ENCODE measurements at regions not wholly inside any gene's neighbourhood (a gene's known extent, or its start where the extent isn't known, plus 50 kb on each side); places are given as distances from the start of the nearest gene placed in this dataset.

DNA sequence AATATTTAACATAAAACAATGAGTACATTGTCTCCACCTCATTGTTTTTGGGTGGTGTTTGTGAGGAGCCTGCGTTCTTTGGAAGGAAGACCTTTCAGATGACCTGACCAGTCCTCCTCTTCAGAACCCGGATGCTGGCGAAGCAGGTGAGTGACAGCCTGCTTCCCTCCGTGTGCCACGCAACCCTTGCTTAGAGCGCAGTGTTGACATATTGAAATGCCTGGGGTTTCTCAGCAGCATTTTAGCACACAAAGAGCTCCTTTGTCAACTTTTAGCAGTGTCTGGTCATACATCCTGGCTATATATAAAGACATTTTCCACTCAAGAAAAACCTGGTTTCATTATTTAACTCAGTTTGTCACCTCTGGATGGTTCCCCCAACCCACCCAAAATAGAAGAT, 335.7 kb upstream of the POU3F3 start:
- Histone ChIP-seq H3K27me3 (no peaks in the 10 kb centered on the region), H3K4me3 (no peak overlapping the region), H3K27ac (no peak overlapping the region), H3K9me3 (peaks cover 0 to 3% (median 0%) of the 10 kb centered on the region in 4 donors), H3K36me3 (no peaks in the 10 kb centered on the region), H3K4me1 (no peaks in the 10 kb centered on the region)
- DNase-seq (no peak), ATAC-seq (ENCODE audit: low FRiP score in 2 of 2) (no peak)
- WGBS, 2 donors: 82 to 89% methylated on average over 6 of the region's 6 CpGs
- TF ChIP-seq, protein P1, sequence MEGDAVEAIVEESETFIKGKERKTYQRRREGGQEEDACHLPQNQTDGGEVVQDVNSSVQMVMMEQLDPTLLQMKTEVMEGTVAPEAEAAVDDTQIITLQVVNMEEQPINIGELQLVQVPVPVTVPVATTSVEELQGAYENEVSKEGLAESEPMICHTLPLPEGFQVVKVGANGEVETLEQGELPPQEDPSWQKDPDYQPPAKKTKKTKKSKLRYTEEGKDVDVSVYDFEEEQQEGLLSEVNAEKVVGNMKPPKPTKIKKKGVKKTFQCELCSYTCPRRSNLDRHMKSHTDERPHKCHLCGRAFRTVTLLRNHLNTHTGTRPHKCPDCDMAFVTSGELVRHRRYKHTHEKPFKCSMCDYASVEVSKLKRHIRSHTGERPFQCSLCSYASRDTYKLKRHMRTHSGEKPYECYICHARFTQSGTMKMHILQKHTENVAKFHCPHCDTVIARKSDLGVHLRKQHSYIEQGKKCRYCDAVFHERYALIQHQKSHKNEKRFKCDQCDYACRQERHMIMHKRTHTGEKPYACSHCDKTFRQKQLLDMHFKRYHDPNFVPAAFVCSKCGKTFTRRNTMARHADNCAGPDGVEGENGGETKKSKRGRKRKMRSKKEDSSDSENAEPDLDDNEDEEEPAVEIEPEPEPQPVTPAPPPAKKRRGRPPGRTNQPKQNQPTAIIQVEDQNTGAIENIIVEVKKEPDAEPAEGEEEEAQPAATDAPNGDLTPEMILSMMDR (IDR thresholded peaks at IDR 0.05): no peak
- TF ChIP-seq POLR2AphosphoS5 (IDR thresholded peaks at IDR 0.05): no peak
- TF ChIP-seq POLR2A (IDR thresholded peaks at IDR 0.05): no peak
- no peak for TF ChIP-seq EP300 (IDR thresholded peaks at IDR 0.05)

DNA sequence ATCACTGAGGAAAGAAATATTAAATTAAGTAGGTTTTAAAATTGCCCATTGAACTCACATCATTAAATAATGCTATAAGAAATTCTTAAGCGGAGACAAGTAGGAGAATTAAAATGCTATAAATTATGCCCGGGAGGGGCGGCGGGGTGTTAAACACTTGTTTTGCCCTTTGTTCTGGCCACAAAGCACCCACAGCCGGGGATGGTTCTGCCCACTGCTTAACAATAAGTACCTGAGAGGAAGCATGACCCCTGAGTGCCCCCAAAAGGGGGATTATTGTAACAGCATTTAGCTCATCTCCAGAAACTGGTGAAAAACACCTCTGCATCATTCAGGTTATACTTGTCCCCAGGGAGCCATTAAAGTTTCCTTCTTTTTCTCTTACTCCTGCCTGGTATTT, 332.7 kb upstream of the POU3F3 start:
- no peak for TF ChIP-seq POLR2AphosphoS5 (IDR thresholded peaks at IDR 0.05)
- no peak for TF ChIP-seq EP300 (IDR thresholded peaks at IDR 0.05)
- TF ChIP-seq, protein P1 (IDR thresholded peaks at IDR 0.05): no peak
- TF ChIP-seq POLR2A (IDR thresholded peaks at IDR 0.05): no peak
- no peak overlapping the region for H3K4me3 ChIP-seq
- no peak for DNase-seq
- H3K27me3 ChIP-seq: no peaks in the 10 kb centered on the region
- ATAC-seq (ENCODE audit: low FRiP score in 2 of 2): no peak
- no peak overlapping the region for H3K27ac ChIP-seq
- H3K9me3 ChIP-seq: peaks cover 0 to 3% (median 0%) of the 10 kb centered on the region in 4 donors
- no peaks in the 10 kb centered on the region for H3K4me1 ChIP-seq
- 39 to 55% methylated on average over 5 of the region's 5 CpGs for WGBS, 2 donors
- H3K36me3 ChIP-seq: no peaks in the 10 kb centered on the region

DNA sequence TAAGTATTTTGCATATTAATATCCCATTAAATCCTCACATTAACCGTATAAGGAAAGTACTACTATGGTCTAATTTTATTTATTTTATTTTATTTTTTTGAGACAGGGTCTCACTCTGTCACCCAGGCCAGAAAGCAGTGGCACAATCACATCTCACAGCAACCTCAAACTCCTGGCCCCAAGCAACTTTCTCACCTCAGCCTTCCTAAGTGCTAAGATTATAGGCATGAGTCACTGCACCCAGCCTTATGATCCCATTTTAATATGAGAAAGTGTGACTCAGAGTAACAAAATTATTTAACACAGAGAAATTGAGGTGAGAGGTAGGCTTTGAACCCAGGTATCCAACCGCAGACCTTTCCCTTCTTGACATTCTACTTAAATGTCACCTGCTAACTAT, 330.0 kb upstream of the POU3F3 start:
- Histone ChIP-seq H3K4me1 (no peaks in the 10 kb centered on the region), H3K27me3 (no peaks in the 10 kb centered on the region), H3K4me3 (no peak overlapping the region), H3K27ac (no peak overlapping the region), H3K36me3 (no peaks in the 10 kb centered on the region), H3K9me3 (peaks cover 0 to 3% (median 0%) of the 10 kb centered on the region in 4 donors)
- WGBS, 2 donors: 88 to 90% methylated on average over 2 of the region's 2 CpGs
- DNase-seq: no peak
- ATAC-seq (ENCODE audit: low FRiP score in 2 of 2): no peak
- no peak for TF ChIP-seq POLR2A (IDR thresholded peaks at IDR 0.05)
- no peak for TF ChIP-seq EP300 (IDR thresholded peaks at IDR 0.05)
- TF ChIP-seq, protein P1 (IDR thresholded peaks at IDR 0.05): no peak
- no peak for TF ChIP-seq POLR2AphosphoS5 (IDR thresholded peaks at IDR 0.05)

DNA sequence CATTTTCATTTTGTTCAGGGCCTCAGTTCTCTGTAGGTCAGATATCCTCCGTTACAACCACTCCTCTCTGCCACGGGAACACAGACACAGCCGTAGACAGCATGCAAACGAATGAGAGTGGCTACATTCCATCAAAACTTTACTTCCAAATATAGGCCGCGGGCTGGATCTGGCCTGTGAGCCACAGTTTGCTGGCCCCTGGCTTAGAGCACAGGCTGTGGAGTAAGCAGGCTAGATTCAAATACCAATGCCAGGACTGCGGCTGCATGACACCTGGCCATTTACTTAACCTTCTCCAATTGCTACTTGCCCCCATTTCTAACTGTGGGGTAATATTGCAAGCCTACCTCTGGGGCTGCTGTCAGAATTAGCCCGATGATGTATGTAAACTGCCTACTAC, 325.8 kb upstream of the POU3F3 start:
- no peaks in the 10 kb centered on the region for H3K36me3 ChIP-seq
- ATAC-seq (ENCODE audit: low FRiP score in 2 of 2): no peak
- WGBS, 2 donors: 76 to 79% methylated on average over 8 of the region's 8 CpGs
- no peak overlapping the region for H3K27ac ChIP-seq
- no peak for DNase-seq
- H3K27me3 ChIP-seq: no peaks in the 10 kb centered on the region
- H3K9me3 ChIP-seq: no peaks in the 10 kb centered on the region
- no peak overlapping the region for H3K4me3 ChIP-seq
- H3K4me1 ChIP-seq: no peaks in the 10 kb centered on the region
- TF ChIP-seq POLR2A (IDR thresholded peaks at IDR 0.05) (no peak), POLR2AphosphoS5 (IDR thresholded peaks at IDR 0.05) (no peak), EP300 (IDR thresholded peaks at IDR 0.05) (no peak)
- TF ChIP-seq, protein P1 (IDR thresholded peaks at IDR 0.05): no peak

DNA sequence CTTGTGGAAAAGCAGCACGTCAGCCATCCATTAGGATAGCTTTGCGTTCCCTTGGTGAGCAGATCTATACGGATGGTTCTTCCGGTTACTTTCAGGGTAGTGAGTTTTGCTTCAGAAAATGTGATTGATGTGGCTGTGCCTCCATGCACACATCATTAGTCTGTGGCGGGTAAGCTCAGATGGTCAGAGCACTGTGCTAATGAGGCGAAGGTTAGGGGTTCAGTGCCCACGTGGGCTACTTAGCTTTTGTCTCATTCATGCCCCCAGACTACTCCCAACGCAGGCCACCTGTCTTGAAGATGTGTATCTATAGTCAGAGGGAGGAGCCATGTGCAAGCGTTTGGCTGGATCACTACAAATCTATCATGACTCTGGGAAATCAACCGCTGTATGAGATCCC, 322.8 kb upstream of the POU3F3 start:
- no peaks in the 10 kb centered on the region for H3K27me3 ChIP-seq
- 86 to 87% methylated on average over 10 of the region's 10 CpGs for WGBS, 2 donors
- ATAC-seq (ENCODE audit: low FRiP score in 2 of 2) (no peak), DNase-seq (no peak)
- H3K36me3 ChIP-seq: no peaks in the 10 kb centered on the region
- H3K27ac ChIP-seq: no peak overlapping the region
- no peak for TF ChIP-seq POLR2A (IDR thresholded peaks at IDR 0.05)
- no peak for TF ChIP-seq EP300 (IDR thresholded peaks at IDR 0.05)
- TF ChIP-seq, protein P1 (IDR thresholded peaks at IDR 0.05): no peak
- TF ChIP-seq POLR2AphosphoS5 (IDR thresholded peaks at IDR 0.05): no peak
- H3K4me1 ChIP-seq: no peaks in the 10 kb centered on the region
- no peak overlapping the region for H3K4me3 ChIP-seq
- no peaks in the 10 kb centered on the region for H3K9me3 ChIP-seq

Measured in upper lobe of left lung (tissue), 6 donors.